ENCODE measurements at regions not wholly inside any gene's neighbourhood (a gene's known extent, or its start where the extent isn't known, plus 50 kb on each side); places are given as distances from the start of the nearest gene placed in this dataset.

- no peaks in the 10 kb centered on the region for H3K36me3 ChIP-seq (replicated peaks in 1 of 2; ENCODE audit: control extremely low read depth in 1 of 2, control insufficient read depth in 1 of 2, extremely low read depth in 1 of 2, insufficient read depth in 2 of 2, low read length in 1 of 2)
- H3K4me1 Mint-ChIP-seq: no peaks in the 10 kb centered on the region
- no peaks in the 10 kb centered on the region for H3K27me3 Mint-ChIP-seq
- no peak overlapping the region for H3K27ac Mint-ChIP-seq
- H3K9ac ChIP-seq (ENCODE audit: low read length): no peak overlapping the region
- POLR2A ChIA-PET: no interaction called here
- no peak overlapping the region for H3K27ac ChIP-seq (ENCODE audit: low read length in 2 of 2)
- H3K79me2 ChIP-seq (ENCODE audit: control insufficient read depth, insufficient read depth, low read length): no peaks in the 10 kb centered on the region
- TF ChIP-seq EZH2 (IDR thresholded peaks at IDR 0.05; ENCODE audit: borderline replicate concordance, insufficient read depth, low read depth, low read length, poor library complexity, severe bottlenecking): no peak
- TF ChIP-seq, protein P1, sequence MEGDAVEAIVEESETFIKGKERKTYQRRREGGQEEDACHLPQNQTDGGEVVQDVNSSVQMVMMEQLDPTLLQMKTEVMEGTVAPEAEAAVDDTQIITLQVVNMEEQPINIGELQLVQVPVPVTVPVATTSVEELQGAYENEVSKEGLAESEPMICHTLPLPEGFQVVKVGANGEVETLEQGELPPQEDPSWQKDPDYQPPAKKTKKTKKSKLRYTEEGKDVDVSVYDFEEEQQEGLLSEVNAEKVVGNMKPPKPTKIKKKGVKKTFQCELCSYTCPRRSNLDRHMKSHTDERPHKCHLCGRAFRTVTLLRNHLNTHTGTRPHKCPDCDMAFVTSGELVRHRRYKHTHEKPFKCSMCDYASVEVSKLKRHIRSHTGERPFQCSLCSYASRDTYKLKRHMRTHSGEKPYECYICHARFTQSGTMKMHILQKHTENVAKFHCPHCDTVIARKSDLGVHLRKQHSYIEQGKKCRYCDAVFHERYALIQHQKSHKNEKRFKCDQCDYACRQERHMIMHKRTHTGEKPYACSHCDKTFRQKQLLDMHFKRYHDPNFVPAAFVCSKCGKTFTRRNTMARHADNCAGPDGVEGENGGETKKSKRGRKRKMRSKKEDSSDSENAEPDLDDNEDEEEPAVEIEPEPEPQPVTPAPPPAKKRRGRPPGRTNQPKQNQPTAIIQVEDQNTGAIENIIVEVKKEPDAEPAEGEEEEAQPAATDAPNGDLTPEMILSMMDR (IDR thresholded peaks at IDR 0.05): no peak
- H2AFZ ChIP-seq (ENCODE audit: insufficient read depth, low read depth, low read length, poor library complexity, severe bottlenecking): no peak overlapping the region
- CTCF ChIA-PET: no interaction called here
- H3K9me3 Mint-ChIP-seq (ENCODE audit: insufficient read depth): no peaks in the 10 kb centered on the region
- H3K4me3 ChIP-seq (ENCODE audit: control extremely low read depth in 1 of 5, extremely low read depth in 1 of 5, insufficient read depth in 1 of 5, low read depth in 2 of 5, low read length in 4 of 5): no peak overlapping the region
- no peak overlapping the region for H3K4me3 Mint-ChIP-seq
- no peaks in the 10 kb centered on the region for H3K4me1 ChIP-seq (ENCODE audit: control insufficient read depth in 2 of 2, insufficient read depth in 2 of 2, low read length in 2 of 2)
- DNase-seq: no peak
- H3K4me2 ChIP-seq (replicated peaks; ENCODE audit: low read depth, low read length, poor library complexity, severe bottlenecking): no peak overlapping the region
- no peaks in the 10 kb centered on the region for H3K27me3 ChIP-seq (replicated peaks in 1 of 4; ENCODE audit: control extremely low read depth in 1 of 4, control insufficient read depth in 3 of 4, insufficient read depth in 4 of 4, low read length in 3 of 4)
- intact Hi-C loops (cut with micrococcal nuclease): no loop called here
- peaks cover 0 to 11% (median 0%) of the 10 kb centered on the region in 3 donors for H3K9me3 ChIP-seq (ENCODE audit: control extremely low read depth in 1 of 3, control insufficient read depth in 2 of 3, insufficient read depth in 1 of 3, low read length in 2 of 3)
- no peaks in the 10 kb centered on the region for H4K20me1 ChIP-seq (ENCODE audit: control insufficient read depth, insufficient read depth, low read length, poor library complexity, severe bottlenecking)
- 93% methylated on average over 5 of the region's 6 CpGs for WGBS (ENCODE audit: insufficient coverage)
- no peak for ATAC-seq (ENCODE audit: low read depth)
These were observed 340.8 kb upstream of the MYT1L start for GRCh38 chr2:2671826-2672225.

GRCh38 chr2:2669316-2669715 lies 338.2 kb upstream of the MYT1L start:
- intact Hi-C loops (cut with micrococcal nuclease): no loop called here
- no peaks in the 10 kb centered on the region for H3K4me1 ChIP-seq (ENCODE audit: control insufficient read depth in 2 of 2, insufficient read depth in 2 of 2, low read length in 2 of 2)
- ChIA-PET CTCF (no interaction called here), POLR2A (no interaction called here)
- no peak overlapping the region for H2AFZ ChIP-seq (ENCODE audit: insufficient read depth, low read depth, low read length, poor library complexity, severe bottlenecking)
- Mint-ChIP-seq H3K4me1 (no peaks in the 10 kb centered on the region), H3K27me3 (no peaks in the 10 kb centered on the region), H3K9me3 (ENCODE audit: insufficient read depth) (no peaks in the 10 kb centered on the region), H3K4me3 (no peak overlapping the region), H3K27ac (no peak overlapping the region)
- peaks cover 0 to 21% (median 0%) of the 10 kb centered on the region in 3 donors for H3K9me3 ChIP-seq (ENCODE audit: control extremely low read depth in 1 of 3, control insufficient read depth in 2 of 3, insufficient read depth in 1 of 3, low read length in 2 of 3)
- H3K9ac ChIP-seq (ENCODE audit: low read length): no peak overlapping the region
- TF ChIP-seq, protein P1 (IDR thresholded peaks at IDR 0.05): no peak
- H3K4me2 ChIP-seq (replicated peaks; ENCODE audit: low read depth, low read length, poor library complexity, severe bottlenecking): no peak overlapping the region
- no peaks in the 10 kb centered on the region for H3K36me3 ChIP-seq (replicated peaks in 1 of 2; ENCODE audit: control extremely low read depth in 1 of 2, control insufficient read depth in 1 of 2, extremely low read depth in 1 of 2, insufficient read depth in 2 of 2, low read length in 1 of 2)
- WGBS (ENCODE audit: insufficient coverage): 93% methylated on average over 16 of the region's 16 CpGs
- no peak overlapping the region for H3K4me3 ChIP-seq (ENCODE audit: control extremely low read depth in 1 of 5, extremely low read depth in 1 of 5, insufficient read depth in 1 of 5, low read depth in 2 of 5, low read length in 4 of 5)
- H3K79me2 ChIP-seq (ENCODE audit: control insufficient read depth, insufficient read depth, low read length): no peaks in the 10 kb centered on the region
- no peak for DNase-seq
- no peak overlapping the region for H3K27ac ChIP-seq (ENCODE audit: low read length in 2 of 2)
- no peak for ATAC-seq (ENCODE audit: low read depth)
- no peaks in the 10 kb centered on the region for H3K27me3 ChIP-seq (replicated peaks in 1 of 4; ENCODE audit: control extremely low read depth in 1 of 4, control insufficient read depth in 3 of 4, insufficient read depth in 4 of 4, low read length in 3 of 4)
- H4K20me1 ChIP-seq (ENCODE audit: control insufficient read depth, insufficient read depth, low read length, poor library complexity, severe bottlenecking): no peaks in the 10 kb centered on the region
